ENCODE measurements at regions not wholly inside any gene's neighbourhood (a gene's known extent, or its start where the extent isn't known, plus 50 kb on each side); places are given as distances from the start of the nearest gene placed in this dataset.

DNA sequence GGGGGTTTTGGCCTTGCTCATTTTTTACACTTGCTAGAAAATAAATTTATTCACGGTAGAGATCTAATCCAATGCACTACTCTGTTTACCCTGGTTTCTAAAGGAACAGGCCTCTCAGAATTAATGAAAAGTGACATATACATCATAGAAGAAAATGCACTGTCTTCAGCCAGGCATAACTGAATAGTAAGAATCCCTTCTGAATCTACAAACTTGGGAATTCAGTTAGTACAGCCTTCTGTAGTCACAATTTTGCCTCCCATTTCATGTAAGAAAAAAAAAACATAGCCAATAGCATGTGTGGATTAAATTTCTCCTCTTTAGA, 197.3 kb downstream of the CAAP1 start:
- ChIA-PET POLR2A (no interaction called here), CTCF (no interaction called here)

DNA sequence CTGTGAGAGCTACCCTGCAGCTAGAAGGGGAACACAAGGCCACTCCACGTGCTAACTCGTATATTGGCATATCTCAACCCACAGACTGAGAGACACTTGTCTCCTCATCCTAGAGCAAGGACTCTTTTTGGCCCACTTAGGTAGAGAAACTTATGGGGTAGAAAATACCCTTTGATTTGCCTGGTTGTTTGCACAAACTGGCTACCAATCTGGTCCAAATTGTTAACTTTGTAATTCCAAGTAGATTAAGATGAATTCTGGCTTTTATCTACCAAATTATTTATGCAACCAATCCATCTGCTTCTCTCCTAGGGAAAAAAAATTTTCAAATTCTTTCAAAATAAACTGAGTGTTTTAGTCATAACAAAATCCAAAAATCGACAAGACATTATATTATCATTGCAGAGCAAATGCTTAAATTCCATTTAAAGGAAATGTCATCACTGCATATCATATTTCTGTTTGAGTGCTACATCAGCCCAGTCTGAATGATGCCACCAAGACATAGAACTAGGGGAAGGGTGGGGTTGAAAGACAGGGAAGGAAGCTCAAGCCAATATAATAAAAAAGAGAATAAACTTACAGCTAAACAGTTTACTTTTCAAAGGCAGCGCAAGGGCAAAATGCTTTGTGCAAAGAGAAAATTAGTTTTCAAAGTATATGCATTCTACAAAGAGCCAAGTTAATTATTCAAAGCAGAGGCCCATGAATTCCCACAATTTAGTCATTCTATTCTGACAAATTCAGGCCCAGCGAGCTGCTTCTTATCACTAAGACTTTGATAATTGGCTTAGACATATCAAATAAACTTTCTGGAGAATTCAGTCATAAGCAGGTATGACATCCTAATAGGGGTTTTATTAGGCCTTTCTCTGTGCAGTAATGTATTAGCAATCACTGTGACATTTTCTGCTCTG, 198.0 kb downstream of the CAAP1 start:
- POLR2A ChIA-PET = no interaction called here
- no peaks in the 10 kb centered on the region for H3K4me1 ChIP-seq (ENCODE audit: control insufficient read depth, insufficient read depth, low read length)
- TF ChIP-seq ZNF175 (tag by site-specific recombination; IDR thresholded peaks at IDR 0.05) (no peak), ZNF529 (tag by site-specific recombination; IDR thresholded peaks at IDR 0.05; ENCODE audit: insufficient replicate concordance) (no peak), ZNF626 (tag by site-specific recombination; IDR thresholded peaks at IDR 0.05) (no peak), ZNF501 (tag by site-specific recombination; IDR thresholded peaks at IDR 0.05) (no peak), HOXC10 (CRISPR knock-in tag; IDR thresholded peaks at IDR 0.05) (no peak), ZNF23 (tag by site-specific recombination; IDR thresholded peaks at IDR 0.05; ENCODE audit: borderline replicate concordance) (no peak), ZSCAN23 (tag by site-specific recombination; IDR thresholded peaks at IDR 0.05) (no peak), SETDB1 (IDR thresholded peaks at IDR 0.05; ENCODE audit: insufficient read length, low read length) (no peak)
- TF ChIP-seq, protein P1, sequence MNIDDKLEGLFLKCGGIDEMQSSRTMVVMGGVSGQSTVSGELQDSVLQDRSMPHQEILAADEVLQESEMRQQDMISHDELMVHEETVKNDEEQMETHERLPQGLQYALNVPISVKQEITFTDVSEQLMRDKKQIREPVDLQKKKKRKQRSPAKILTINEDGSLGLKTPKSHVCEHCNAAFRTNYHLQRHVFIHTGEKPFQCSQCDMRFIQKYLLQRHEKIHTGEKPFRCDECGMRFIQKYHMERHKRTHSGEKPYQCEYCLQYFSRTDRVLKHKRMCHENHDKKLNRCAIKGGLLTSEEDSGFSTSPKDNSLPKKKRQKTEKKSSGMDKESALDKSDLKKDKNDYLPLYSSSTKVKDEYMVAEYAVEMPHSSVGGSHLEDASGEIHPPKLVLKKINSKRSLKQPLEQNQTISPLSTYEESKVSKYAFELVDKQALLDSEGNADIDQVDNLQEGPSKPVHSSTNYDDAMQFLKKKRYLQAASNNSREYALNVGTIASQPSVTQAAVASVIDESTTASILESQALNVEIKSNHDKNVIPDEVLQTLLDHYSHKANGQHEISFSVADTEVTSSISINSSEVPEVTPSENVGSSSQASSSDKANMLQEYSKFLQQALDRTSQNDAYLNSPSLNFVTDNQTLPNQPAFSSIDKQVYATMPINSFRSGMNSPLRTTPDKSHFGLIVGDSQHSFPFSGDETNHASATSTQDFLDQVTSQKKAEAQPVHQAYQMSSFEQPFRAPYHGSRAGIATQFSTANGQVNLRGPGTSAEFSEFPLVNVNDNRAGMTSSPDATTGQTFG (tag by site-specific recombination; IDR thresholded peaks at IDR 0.05; ENCODE audit: borderline replicate concordance) = no peak

More for the DNA sequence above, 197.3 kb downstream of the CAAP1 start:
- H3K27ac ChIP-seq (ENCODE audit: extremely low read depth, low read depth, low read length) = no peak overlapping the region
- no peaks in the 10 kb centered on the region for H3K36me3 ChIP-seq (ENCODE audit: control insufficient read depth in 2 of 2, insufficient read depth in 1 of 2, low read length in 2 of 2)
- no peak overlapping the region for H3K4me3 ChIP-seq (ENCODE audit: low read depth, low read length)
- TF ChIP-seq HOXC10 (CRISPR knock-in tag; IDR thresholded peaks at IDR 0.05) (no peak), ZNF585B (tag by site-specific recombination; IDR thresholded peaks at IDR 0.05) (no peak), ZNF140 (tag by site-specific recombination; IDR thresholded peaks at IDR 0.05) (no peak), PRDM6 (tag by site-specific recombination; IDR thresholded peaks at IDR 0.05) (no peak), KLF7 (tag by site-specific recombination; IDR thresholded peaks at IDR 0.05; ENCODE audit: borderline replicate concordance) (no peak), ZNF350 (tag by site-specific recombination; IDR thresholded peaks at IDR 0.05) (no peak), ZSCAN18 (tag by site-specific recombination; IDR thresholded peaks at IDR 0.05) (no peak), ZNF146 (tag by site-specific recombination; IDR thresholded peaks at IDR 0.05) (no peak), ZNF184 (tag by site-specific recombination; IDR thresholded peaks at IDR 0.05) (no peak), ZNF132 (tag by site-specific recombination; IDR thresholded peaks at IDR 0.05; ENCODE audit: borderline replicate concordance) (no peak), ZNF16 (tag by site-specific recombination; IDR thresholded peaks at IDR 0.05; ENCODE audit: low read depth) (no peak), GLIS1 (tag by site-specific recombination; IDR thresholded peaks at IDR 0.05) (no peak), ZNF580 (tag by site-specific recombination; IDR thresholded peaks at IDR 0.05) (no peak), ZEB2 (tag by site-specific recombination; IDR thresholded peaks at IDR 0.05) (no peak), ZIC2 (tag by site-specific recombination; IDR thresholded peaks at IDR 0.05) (no peak)
- TF ChIP-seq, protein P2, sequence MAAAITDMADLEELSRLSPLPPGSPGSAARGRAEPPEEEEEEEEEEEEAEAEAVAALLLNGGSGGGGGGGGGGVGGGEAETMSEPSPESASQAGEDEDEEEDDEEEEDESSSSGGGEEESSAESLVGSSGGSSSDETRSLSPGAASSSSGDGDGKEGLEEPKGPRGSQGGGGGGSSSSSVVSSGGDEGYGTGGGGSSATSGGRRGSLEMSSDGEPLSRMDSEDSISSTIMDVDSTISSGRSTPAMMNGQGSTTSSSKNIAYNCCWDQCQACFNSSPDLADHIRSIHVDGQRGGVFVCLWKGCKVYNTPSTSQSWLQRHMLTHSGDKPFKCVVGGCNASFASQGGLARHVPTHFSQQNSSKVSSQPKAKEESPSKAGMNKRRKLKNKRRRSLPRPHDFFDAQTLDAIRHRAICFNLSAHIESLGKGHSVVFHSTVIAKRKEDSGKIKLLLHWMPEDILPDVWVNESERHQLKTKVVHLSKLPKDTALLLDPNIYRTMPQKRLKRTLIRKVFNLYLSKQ (tag by site-specific recombination; IDR thresholded peaks at IDR 0.05; ENCODE audit: borderline replicate concordance) = no peak
- TF ChIP-seq, protein P3, sequence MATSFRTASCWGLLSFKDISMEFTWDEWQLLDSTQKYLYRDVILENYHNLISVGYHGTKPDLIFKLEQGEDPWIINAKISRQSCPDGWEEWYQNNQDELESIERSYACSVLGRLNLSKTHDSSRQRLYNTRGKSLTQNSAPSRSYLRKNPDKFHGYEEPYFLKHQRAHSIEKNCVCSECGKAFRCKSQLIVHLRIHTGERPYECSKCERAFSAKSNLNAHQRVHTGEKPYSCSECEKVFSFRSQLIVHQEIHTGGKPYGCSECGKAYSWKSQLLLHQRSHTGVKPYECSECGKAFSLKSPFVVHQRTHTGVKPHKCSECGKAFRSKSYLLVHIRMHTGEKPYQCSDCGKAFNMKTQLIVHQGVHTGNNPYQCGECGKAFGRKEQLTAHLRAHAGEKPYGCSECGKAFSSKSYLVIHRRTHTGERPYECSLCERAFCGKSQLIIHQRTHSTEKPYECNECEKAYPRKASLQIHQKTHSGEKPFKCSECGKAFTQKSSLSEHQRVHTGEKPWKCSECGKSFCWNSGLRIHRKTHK (tag by site-specific recombination; IDR thresholded peaks at IDR 0.05) = no peak
- TF ChIP-seq, protein P4, sequence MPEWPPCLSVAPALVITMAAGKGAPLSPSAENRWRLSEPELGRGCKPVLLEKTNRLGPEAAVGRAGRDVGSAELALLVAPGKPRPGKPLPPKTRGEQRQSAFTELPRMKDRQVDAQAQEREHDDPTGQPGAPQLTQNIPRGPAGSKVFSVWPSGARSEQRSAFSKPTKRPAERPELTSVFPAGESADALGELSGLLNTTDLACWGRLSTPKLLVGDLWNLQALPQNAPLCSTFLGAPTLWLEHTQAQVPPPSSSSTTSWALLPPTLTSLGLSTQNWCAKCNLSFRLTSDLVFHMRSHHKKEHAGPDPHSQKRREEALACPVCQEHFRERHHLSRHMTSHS (tag by site-specific recombination; IDR thresholded peaks at IDR 0.05) = no peak
- no peaks in the 10 kb centered on the region for H3K4me1 ChIP-seq (ENCODE audit: control insufficient read depth, insufficient read depth, low read length)
- H3K9me3 ChIP-seq (ENCODE audit: control insufficient read depth, insufficient read depth, low read depth, low read length) = no peaks in the 10 kb centered on the region

More for the DNA sequence above, 198.0 kb downstream of the CAAP1 start:
- no peak overlapping the region for H3K27ac ChIP-seq (ENCODE audit: extremely low read depth, low read depth, low read length)
- no peak overlapping the region for H3K4me3 ChIP-seq (ENCODE audit: low read depth, low read length)
- CTCF ChIA-PET = no interaction called here
- no peaks in the 10 kb centered on the region for H3K36me3 ChIP-seq (ENCODE audit: control insufficient read depth in 2 of 2, insufficient read depth in 1 of 2, low read length in 2 of 2)
- H3K9me3 ChIP-seq (ENCODE audit: control insufficient read depth, insufficient read depth, low read depth, low read length) = no peaks in the 10 kb centered on the region

Data from HEK293 (cell line).